ENCODE measurements at regions not wholly inside any gene's neighbourhood (a gene's known extent, or its start where the extent isn't known, plus 50 kb on each side); places are given as distances from the start of the nearest gene placed in this dataset.

- Histone ChIP-seq H3K27me3 (ENCODE audit: control insufficient read depth, insufficient read depth, low read length) (no peaks in the 10 kb centered on the region), H3K27ac (ENCODE audit: low read length) (no peak overlapping the region), H3K4me1 (ENCODE audit: control insufficient read depth, insufficient read depth, low read length) (no peaks in the 10 kb centered on the region), H3K9me3 (ENCODE audit: control insufficient read depth, insufficient read depth, low read length) (no peaks in the 10 kb centered on the region), H3K36me3 (ENCODE audit: control insufficient read depth, insufficient read depth, low read length) (no peaks in the 10 kb centered on the region), H3K4me3 (ENCODE audit: low read length) (no peak overlapping the region)
- TF ChIP-seq CTCF (IDR thresholded peaks at IDR 0.05): no peak
- Mint-ChIP-seq H3K36me3 (no peaks in the 10 kb centered on the region), H3K4me1 (peaks cover 7 to 11% of the 10 kb centered on the region in 2 donors), H3K9me3 (no peaks in the 10 kb centered on the region), H3K27ac (no peak overlapping the region), H3K4me3 (no peak overlapping the region), H3K27me3 (ENCODE audit: low read depth in 2 of 2) (peaks cover 3 to 31% of the 10 kb centered on the region in 2 donors)
- ATAC-seq (no peak), DNase-seq (no peak)
- 31% methylated on average over 6 of the region's 8 CpGs for whole genome bisulfite sequencing (ENCODE audit: insufficient coverage)
- intact Hi-C loops (cut with micrococcal nuclease): no loop called here
Observed at GRCh38 chrX:150062292-150063137, 124.2 kb upstream of the EOLA2 start.

- Mint-ChIP-seq H3K36me3 (no peaks in the 10 kb centered on the region), H3K4me3 (no peak overlapping the region), H3K9me3 (no peaks in the 10 kb centered on the region), H3K27ac (no peak overlapping the region), H3K27me3 (ENCODE audit: low read depth in 2 of 2) (peaks cover 0 to 28% of the 10 kb centered on the region in 2 donors), H3K4me1 (peaks cover 7 to 11% of the 10 kb centered on the region in 2 donors)
- H3K9me3 ChIP-seq (ENCODE audit: control insufficient read depth, insufficient read depth, low read length): no peaks in the 10 kb centered on the region
- no peaks in the 10 kb centered on the region for H3K36me3 ChIP-seq (ENCODE audit: control insufficient read depth, insufficient read depth, low read length)
- H3K27ac ChIP-seq (ENCODE audit: low read length): no peak overlapping the region
- no peak overlapping the region for H3K4me3 ChIP-seq (ENCODE audit: low read length)
- TF ChIP-seq CTCF (IDR thresholded peaks at IDR 0.05): no peak
- H3K4me1 ChIP-seq (ENCODE audit: control insufficient read depth, insufficient read depth, low read length): no peaks in the 10 kb centered on the region
- ATAC-seq (no peak), DNase-seq (no peak)
- H3K27me3 ChIP-seq (ENCODE audit: control insufficient read depth, insufficient read depth, low read length): no peaks in the 10 kb centered on the region
- intact Hi-C loops (cut with micrococcal nuclease): no loop called here
Observed at GRCh38 chrX:150063138-150063518, 124.8 kb upstream of the EOLA2 start.

- no peak for TF ChIP-seq CTCF (IDR thresholded peaks at IDR 0.05)
- Mint-ChIP-seq H3K9me3 (no peaks in the 10 kb centered on the region), H3K27ac (no peak overlapping the region), H3K27me3 (ENCODE audit: low read depth in 2 of 2) (peaks cover 0 to 28% of the 10 kb centered on the region in 2 donors), H3K36me3 (no peaks in the 10 kb centered on the region), H3K4me1 (peaks cover 7 to 11% of the 10 kb centered on the region in 2 donors), H3K4me3 (no peak overlapping the region)
- Histone ChIP-seq H3K4me1 (ENCODE audit: control insufficient read depth, insufficient read depth, low read length) (no peaks in the 10 kb centered on the region), H3K27me3 (ENCODE audit: control insufficient read depth, insufficient read depth, low read length) (no peaks in the 10 kb centered on the region), H3K9me3 (ENCODE audit: control insufficient read depth, insufficient read depth, low read length) (no peaks in the 10 kb centered on the region), H3K27ac (ENCODE audit: low read length) (no peak overlapping the region), H3K36me3 (ENCODE audit: control insufficient read depth, insufficient read depth, low read length) (no peaks in the 10 kb centered on the region), H3K4me3 (ENCODE audit: low read length) (no peak overlapping the region)
- intact Hi-C loops (cut with micrococcal nuclease): no loop called here
- ATAC-seq (no peak), DNase-seq (no peak)
- 100% methylated on average over 3 of the region's 5 CpGs for WGBS (ENCODE audit: insufficient coverage)
Observed at GRCh38 chrX:150063674-150064073, 125.4 kb upstream of the EOLA2 start.

- no peaks in the 10 kb centered on the region for H3K9me3 Mint-ChIP-seq
- H3K27me3 Mint-ChIP-seq (ENCODE audit: low read depth in 2 of 2): peaks cover 10 to 53% of the 10 kb centered on the region in 2 donors
- intact Hi-C loops (cut with micrococcal nuclease): no loop called here
- H3K27ac Mint-ChIP-seq: no peak overlapping the region
- Histone ChIP-seq H3K36me3 (ENCODE audit: control insufficient read depth, insufficient read depth, low read length) (no peaks in the 10 kb centered on the region), H3K27me3 (ENCODE audit: control insufficient read depth, insufficient read depth, low read length) (no peaks in the 10 kb centered on the region), H3K9me3 (ENCODE audit: control insufficient read depth, insufficient read depth, low read length) (no peaks in the 10 kb centered on the region), H3K27ac (ENCODE audit: low read length) (no peak overlapping the region), H3K4me1 (ENCODE audit: control insufficient read depth, insufficient read depth, low read length) (no peaks in the 10 kb centered on the region), H3K4me3 (ENCODE audit: low read length) (no peak overlapping the region)
- no peaks in the 10 kb centered on the region for H3K4me1 Mint-ChIP-seq
- no peak overlapping the region for H3K4me3 Mint-ChIP-seq
- no CpG with 5 or more reads among the region's 1 CpG for WGBS (ENCODE audit: insufficient coverage)
- H3K36me3 Mint-ChIP-seq: no peaks in the 10 kb centered on the region
- TF ChIP-seq CTCF (IDR thresholded peaks at IDR 0.05): no peak
- DNase-seq (no peak), ATAC-seq (no peak)
Observed at GRCh38 chrX:150074175-150074574, 135.9 kb upstream of the EOLA2 start.

Measured in natural killer cell (primary cell).